Heart left ventricle (tissue), 16 donors: ENCODE measurements at regions not wholly inside any gene's neighbourhood (a gene's known extent, or its start where the extent isn't known, plus 50 kb on each side); places are given as distances from the start of the nearest gene placed in this dataset.

Source experiments
- ATAC-seq, 4 donors: fragments of 200-7000 bp; cut with Tn5 transposase; one replicate each; pipeline ENCODE4 v1.9.1; 2020 to 2022; ENCODE audit warnings: moderate library complexity in 4 of 4, mild to moderate bottlenecking in 3 of 4, moderate number of reproducible peaks in 1 of 4
- DNase-seq, 5 donors: peaks; one replicate each; pipeline ENCODE4 v3.0.0-alpha.2; 2020
- H3K27ac ChIP-seq, 12 donors: fragments of 200-600 bp; sonication (generic) in 4 of 12; one replicate each; pipeline versions ENCODE4 v1.5.0 to v1.8.0; 2016 to 2022; ENCODE audit warnings: mild to moderate bottlenecking in 2 of 12
- H3K27me3 ChIP-seq, 9 donors: fragments of 200-600 bp; sonication (generic) in 2 of 9; one replicate each; pipeline versions ENCODE4 v1.5.1 to v1.8.0; 2016 to 2022; ENCODE audit warnings: mild to moderate bottlenecking in 3 of 9
- H3K36me3 ChIP-seq, 9 donors: fragments of 200-600 bp; sonication (generic) in 2 of 9; one replicate each; pipeline versions ENCODE4 v1.5.0 to v1.8.0; 2018 to 2022; ENCODE audit warnings: mild to moderate bottlenecking in 2 of 9
- H3K4me1 ChIP-seq, 12 donors: fragments of 200-600 bp; sonication (generic) in 4 of 12; one replicate each; pipeline versions ENCODE4 v1.5.0 to v1.8.0; 2016 to 2022; ENCODE audit warnings: mild to moderate bottlenecking in 3 of 12
- H3K4me3 ChIP-seq, 12 donors: fragments of 200-600 bp; sonication (generic) in 4 of 12; one replicate each; pipeline versions ENCODE4 v1.5.0 to v1.8.0; 2017 to 2022; ENCODE audit warnings: mild to moderate bottlenecking in 9 of 12, moderate library complexity in 4 of 12
- H3K9me3 ChIP-seq, 12 donors: fragments of 200-600 bp; sonication (generic) in 4 of 12; one replicate each; pipeline versions ENCODE4 v1.5.0 to v1.8.0; 2016 to 2022; ENCODE audit warnings: mild to moderate bottlenecking in 1 of 12
- CTCF ChIP-seq, 12 donors: fragments of 200-600 bp; sonication (generic) in 4 of 12; IDR thresholded peaks; one replicate each; pipeline versions ENCODE4 v1.5.0 to v1.8.0; 2018 to 2022; ENCODE audit warnings: antibody characterized with exemption in 12 of 12, mild to moderate bottlenecking in 5 of 12
- POLR2A ChIP-seq, 2 donors: fragments of 450-650 bp; IDR thresholded peaks; one replicate each; pipeline ENCODE4 v1.6.1; 2017; ENCODE audit warnings: antibody characterized with exemption in 2 of 2, mild to moderate bottlenecking in 2 of 2, moderate library complexity in 2 of 2
- WGBS, 4 donors: extraction: QIAGEN DNeasy Blood & Tissue Kit in 2 of 4; methylation state at CpG; one replicate each; pipeline versions ENCODE4 v1.1.5 to v1.1.7; 2013 to 2018; 5-methylcytosine and 5-hydroxymethylcytosine counted together
- intact Hi-C, 10 donors: fragments of 100-400 bp; cut with DNase I; formaldehyde crosslinking; loops; one replicate each; pipeline versions ENCODE4 v1.11.1 to v1.14.2; 2022
- donor health status: ischemic (EF 13 %, LVEDD 7.1; RV severe dilation, severe dysfunction).
- donor health status: healthy with polysubstance abuse.
- donor health status: DM: no; HTN: yes; CAD: no.
- donor health status: DM: no; HTN: no; CAD: no.
- donor health status: ischemic (EF 25% LVEDD 6.9; RV normal size, moderate dysfunction).
- donor health status: ischemic (EF 25% LVEDD 5.7; RV mildly dilated, moderate dysfunction).
- donor health status: healthy.
- donor health status: DM: yes; HTN: yes; CAD: no.
- donor health status: ischemic (EF 35%, LVEDD 5.7; RV mildly dilated, moderate dysfunction).
- donor health status: nonischemic (EF 11% LVEDD 7.7; RV severe dilation, severe dysfunction).
- donor health status: DM: yes; HTN: yes; CAD: no.
- donor health status: PGD.
- donor health status: ischemic (EF 29% LVEDD 5.4; RV normal size, mild dysfunction).
- donor health status: nonischemic (EF 23%, LVEDD 6.1; RV moderate dilation, normal function).

DNA sequence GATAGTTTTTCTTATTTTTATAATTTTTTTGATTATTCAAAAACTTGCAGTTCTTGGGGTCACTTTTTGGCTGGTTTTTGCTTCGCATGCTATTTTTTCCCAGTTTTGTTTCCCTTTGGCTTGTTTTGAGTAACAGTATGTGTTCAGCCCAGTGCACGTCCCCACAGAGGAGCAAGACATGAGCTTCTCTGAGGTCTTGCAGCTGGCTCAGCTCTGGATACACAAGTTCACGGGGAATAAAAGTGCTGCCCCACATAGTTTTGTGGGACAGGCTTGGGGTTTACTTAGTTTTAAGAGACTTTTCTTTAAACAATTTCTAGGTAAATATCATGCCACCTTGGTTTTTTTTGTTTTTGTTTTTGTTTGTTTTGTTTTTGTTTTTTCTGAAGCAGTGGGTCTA lies 297.8 kb upstream of the IRX1 start:
- Histone ChIP-seq H3K27ac (no peak overlapping the region), H3K27me3 (peaks cover 0 to 13% (median 0%) of the 10 kb centered on the region in 9 donors), H3K4me1 (no peaks in the 10 kb centered on the region), H3K4me3 (no peak overlapping the region), H3K9me3 (no peaks in the 10 kb centered on the region), H3K36me3 (no peaks in the 10 kb centered on the region)
- DNase-seq (no peak), ATAC-seq (no peak)
- intact Hi-C loops = no loop called here
- TF ChIP-seq POLR2A (IDR thresholded peaks at IDR 0.05) (no peak), CTCF (IDR thresholded peaks at IDR 0.05) (no peak)
- WGBS, 4 donors = 65 to 79% (median 70%) methylated on average over 3 of the region's 3 CpGs

- DNase-seq (no peak), ATAC-seq (no peak)
- Histone ChIP-seq H3K27me3 (peaks cover 0 to 8% (median 0%) of the 10 kb centered on the region in 9 donors), H3K9me3 (no peaks in the 10 kb centered on the region), H3K36me3 (no peaks in the 10 kb centered on the region), H3K4me1 (no peaks in the 10 kb centered on the region), H3K4me3 (no peak overlapping the region), H3K27ac (no peak overlapping the region)
- intact Hi-C loops = no loop called here
- WGBS, 4 donors = 92 to 95% (median 94%) methylated on average over 18 of the region's 18 CpGs
- TF ChIP-seq CTCF (IDR thresholded peaks at IDR 0.05) (no peak), POLR2A (IDR thresholded peaks at IDR 0.05) (no peak)
These were observed 307.3 kb upstream of the IRX1 start for GRCh38 chr5:3288325-3288724.

GRCh38 chr5:3287516-3287915 lies 308.1 kb upstream of the IRX1 start:
- TF ChIP-seq POLR2A (IDR thresholded peaks at IDR 0.05) (no peak), CTCF (IDR thresholded peaks at IDR 0.05) (no peak)
- 65 to 76% (median 71%) methylated on average over 8 to 9 of the region's 9 CpGs for WGBS, 4 donors
- no peak overlapping the region for H3K4me3 ChIP-seq
- no peak for ATAC-seq
- H3K9me3 ChIP-seq = no peaks in the 10 kb centered on the region
- H3K36me3 ChIP-seq = no peaks in the 10 kb centered on the region
- no peak overlapping the region for H3K27ac ChIP-seq
- peaks cover 0 to 8% (median 0%) of the 10 kb centered on the region in 9 donors for H3K27me3 ChIP-seq
- DNase-seq = no peak
- H3K4me1 ChIP-seq = no peaks in the 10 kb centered on the region
- intact Hi-C loops = no loop called here

- H3K27ac ChIP-seq = no peak overlapping the region
- DNase-seq (no peak), ATAC-seq (no peak)
- H3K9me3 ChIP-seq = no peaks in the 10 kb centered on the region
- TF ChIP-seq POLR2A (IDR thresholded peaks at IDR 0.05) (no peak), CTCF (IDR thresholded peaks at IDR 0.05) (no peak)
- no peak overlapping the region for H3K4me3 ChIP-seq
- H3K27me3 ChIP-seq = peaks cover 0 to 8% (median 0%) of the 10 kb centered on the region in 9 donors
- intact Hi-C loops = no loop called here
- no peaks in the 10 kb centered on the region for H3K4me1 ChIP-seq
- no peaks in the 10 kb centered on the region for H3K36me3 ChIP-seq
- 77 to 84% (median 83%) methylated on average over 9 to 13 of the region's 13 CpGs for WGBS, 4 donors
These were observed 310.0 kb upstream of the IRX1 start for GRCh38 chr5:3285621-3286020.
